Stimulated activated CD4-positive, alpha-beta T cell treated with anti-CD3 and anti-CD28 coated beads, Interleukin-1b, Interleukin-23, amount 100 ng/mL, for 1 hour (primary cell): ENCODE measurements at regions not wholly inside any gene's neighbourhood (a gene's known extent, or its start where the extent isn't known, plus 50 kb on each side); places are given as distances from the start of the nearest gene placed in this dataset.

ENCODE experiments used
- DNase-seq, 2 donors: peaks; one replicate each; pipeline ENCODE4 v3.0.0-alpha.2; 2020; ENCODE audit warnings: low read depth in 2 of 2

GRCh38 chr22:27138471-27138870 is 481.1 kb downstream of the MIAT start:
- DNase-seq, result no peak

- DNase-seq, result no peak
Observed at GRCh38 chr22:27139935-27140511, 482.6 kb downstream of the MIAT start.

DNA sequence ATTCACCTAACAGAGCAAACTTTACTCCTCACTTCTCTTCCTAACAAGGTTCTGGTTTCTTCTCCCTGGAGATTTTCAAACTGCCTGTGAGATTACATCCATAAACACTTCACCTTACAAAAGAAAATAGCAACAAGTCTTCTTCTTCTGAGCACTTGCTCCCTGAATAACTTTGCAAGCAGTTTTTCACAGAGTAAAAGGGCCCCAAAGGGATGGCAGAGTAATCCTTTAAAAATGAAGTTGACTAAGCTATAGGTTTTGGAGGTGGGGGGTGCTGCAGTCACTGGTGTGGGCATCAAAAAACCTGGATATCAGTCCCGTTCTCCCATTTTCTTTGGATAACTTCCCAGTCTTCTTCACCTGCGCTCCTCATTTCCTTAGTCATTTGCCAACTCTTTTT is 484.9 kb downstream of the MIAT start:
- DNase-seq, result no peak

- DNase-seq, result no peak
Observed at GRCh38 chr22:27144321-27144720, 486.9 kb downstream of the MIAT start.

- DNase-seq, result no peak
Observed at GRCh38 chr22:27146866-27147633, 489.7 kb downstream of the MIAT start.

- no peak for DNase-seq
Observed at GRCh38 chr22:27148055-27148454, 490.7 kb downstream of the MIAT start.

GRCh38 chr22:27148886-27149470 is 491.6 kb downstream of the MIAT start:
- DNase-seq, result no peak

DNA sequence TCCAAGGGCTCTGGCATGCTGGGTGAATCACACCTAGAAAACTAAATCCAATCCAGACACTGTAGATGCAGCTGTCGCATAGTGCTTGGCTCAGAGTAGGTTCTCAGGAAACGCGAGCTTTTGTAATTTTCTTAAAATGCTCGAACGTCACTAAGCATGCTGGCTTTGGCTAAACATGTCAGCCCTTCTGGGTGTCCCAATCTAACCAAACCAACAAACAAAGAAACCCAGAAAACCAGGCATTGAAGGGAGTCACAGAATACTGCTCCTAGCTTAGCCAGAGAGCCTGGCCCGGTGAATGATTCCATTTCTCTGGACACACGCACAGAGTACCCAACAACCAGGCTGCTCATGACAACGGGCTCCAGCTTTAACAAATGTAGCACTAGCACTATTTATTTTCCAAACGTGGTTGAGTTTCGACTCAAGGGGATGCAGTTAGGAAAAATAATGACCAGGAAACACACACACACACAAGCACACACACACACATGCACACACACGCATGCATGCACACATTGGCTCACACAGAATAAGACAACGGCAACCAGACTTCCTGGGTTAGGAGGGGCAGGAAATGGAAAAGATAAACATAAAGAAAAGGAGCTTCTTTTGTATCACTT is 492.6 kb downstream of the MIAT start:
- no peak for DNase-seq

- DNase-seq, result no peak
Observed at GRCh38 chr22:27150544-27150941, 493.2 kb downstream of the MIAT start.

DNA sequence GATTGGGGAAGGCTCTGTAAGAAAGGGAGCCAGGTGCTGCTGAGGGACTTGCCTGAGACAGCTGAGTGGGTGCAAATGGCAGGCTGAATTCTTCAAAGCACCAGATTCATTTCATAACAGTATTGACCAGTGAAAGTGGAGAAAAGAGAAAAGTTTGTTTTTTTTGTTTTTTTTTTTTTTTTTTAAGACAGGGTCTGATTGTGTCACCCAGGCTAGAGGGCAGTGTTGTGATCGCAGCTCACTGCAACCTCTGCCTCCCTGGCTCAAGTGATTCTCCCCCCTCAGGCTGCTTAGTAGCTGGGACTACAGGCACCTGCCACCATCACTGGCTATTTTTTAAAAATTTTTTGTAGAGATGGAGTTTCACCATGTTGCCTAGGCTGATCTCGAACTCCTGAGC is 494.0 kb downstream of the MIAT start:
- DNase-seq, result no peak

GRCh38 chr22:27152033-27152432 is 494.6 kb downstream of the MIAT start:
- no peak for DNase-seq

DNA sequence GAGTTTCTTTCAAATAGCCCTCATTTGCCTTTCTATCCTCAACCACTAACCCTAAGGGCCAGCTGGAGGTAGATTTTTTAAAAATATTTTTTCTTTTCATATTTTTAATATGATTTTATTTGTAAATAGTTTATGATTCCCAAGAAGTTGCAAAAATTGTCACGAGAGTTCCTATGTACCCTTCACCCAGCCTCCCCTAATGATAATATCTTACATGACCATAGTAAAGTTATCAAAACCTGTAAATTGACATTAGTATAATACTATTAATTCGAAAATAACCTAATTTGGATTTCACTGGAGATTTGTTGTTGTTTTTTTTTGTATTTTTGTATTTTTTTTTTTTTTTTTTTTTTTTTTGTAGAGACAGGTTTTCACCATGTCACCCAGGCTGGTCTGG is 495.5 kb downstream of the MIAT start:
- DNase-seq, result no peak

DNA sequence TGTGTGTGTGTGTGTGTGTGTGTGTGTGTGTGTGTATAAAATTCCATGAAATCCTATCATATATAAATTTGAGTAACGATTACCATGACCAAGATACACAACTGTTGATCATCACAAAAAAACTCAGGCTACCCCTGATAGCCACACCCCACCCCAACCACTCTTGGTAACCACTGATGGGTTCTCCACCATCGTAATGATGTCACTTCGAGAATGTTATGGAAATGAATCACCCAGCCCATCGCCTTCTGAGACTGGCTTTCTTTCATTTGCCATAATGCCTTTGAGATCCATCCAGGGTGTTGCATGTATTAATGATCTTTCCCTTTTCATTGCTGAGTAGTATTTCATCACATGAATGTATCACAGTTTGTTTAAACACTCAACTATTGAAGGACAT is 496.0 kb downstream of the MIAT start:
- no peak for DNase-seq

DNA sequence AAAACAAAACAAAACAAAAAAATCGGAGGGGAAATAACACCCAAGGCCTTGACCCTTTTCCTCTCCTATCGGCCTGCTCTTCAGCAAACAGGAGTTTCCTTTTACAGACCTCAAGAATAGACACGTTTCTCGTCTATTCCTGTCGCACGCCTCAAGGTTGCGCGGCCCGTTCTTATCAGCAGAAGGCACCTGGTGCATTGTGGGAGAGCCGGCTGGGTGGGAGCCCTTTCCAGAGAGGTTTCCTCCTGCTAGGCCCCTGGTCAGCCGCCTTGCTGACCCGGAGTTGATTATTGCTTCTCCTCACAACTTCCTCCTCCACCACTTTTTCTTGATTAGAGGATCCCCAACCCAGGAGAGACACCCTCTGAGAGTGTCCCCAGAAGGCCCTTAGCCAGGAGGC is 497.3 kb downstream of the MIAT start:
- no peak for DNase-seq

DNA sequence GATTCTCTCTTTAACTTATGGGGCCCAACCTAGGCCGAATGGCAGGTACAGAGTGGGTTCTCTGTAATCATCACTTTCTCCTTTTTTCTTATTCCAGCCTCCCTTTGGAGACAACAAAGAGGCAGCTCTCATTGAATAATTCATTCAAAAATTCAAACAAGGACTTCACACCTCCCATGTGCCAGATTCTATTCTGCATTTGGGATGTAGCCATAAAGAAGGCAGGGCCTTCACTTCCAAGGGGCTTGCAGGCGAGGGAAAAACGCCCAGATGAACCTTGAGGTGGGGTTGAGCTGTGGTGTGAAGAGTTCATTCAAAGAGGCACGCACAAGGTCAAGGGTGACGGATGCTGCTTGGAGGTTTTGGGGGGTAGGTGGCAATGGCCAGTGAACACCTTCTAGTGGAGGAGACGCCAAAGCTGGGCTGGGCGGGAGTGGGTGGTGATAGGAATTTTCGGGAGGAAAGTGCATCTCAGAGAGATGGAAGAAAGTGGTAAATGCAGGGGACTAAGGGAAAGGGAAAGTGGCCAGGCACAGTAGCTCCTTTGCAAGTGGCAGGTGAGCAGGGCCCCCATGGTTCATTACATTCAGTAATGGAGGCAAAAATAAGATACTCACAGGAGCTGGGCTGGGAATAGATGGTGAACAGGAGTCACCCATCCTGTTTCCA is 499.6 kb downstream of the MIAT start:
- DNase-seq, result no peak

DNA sequence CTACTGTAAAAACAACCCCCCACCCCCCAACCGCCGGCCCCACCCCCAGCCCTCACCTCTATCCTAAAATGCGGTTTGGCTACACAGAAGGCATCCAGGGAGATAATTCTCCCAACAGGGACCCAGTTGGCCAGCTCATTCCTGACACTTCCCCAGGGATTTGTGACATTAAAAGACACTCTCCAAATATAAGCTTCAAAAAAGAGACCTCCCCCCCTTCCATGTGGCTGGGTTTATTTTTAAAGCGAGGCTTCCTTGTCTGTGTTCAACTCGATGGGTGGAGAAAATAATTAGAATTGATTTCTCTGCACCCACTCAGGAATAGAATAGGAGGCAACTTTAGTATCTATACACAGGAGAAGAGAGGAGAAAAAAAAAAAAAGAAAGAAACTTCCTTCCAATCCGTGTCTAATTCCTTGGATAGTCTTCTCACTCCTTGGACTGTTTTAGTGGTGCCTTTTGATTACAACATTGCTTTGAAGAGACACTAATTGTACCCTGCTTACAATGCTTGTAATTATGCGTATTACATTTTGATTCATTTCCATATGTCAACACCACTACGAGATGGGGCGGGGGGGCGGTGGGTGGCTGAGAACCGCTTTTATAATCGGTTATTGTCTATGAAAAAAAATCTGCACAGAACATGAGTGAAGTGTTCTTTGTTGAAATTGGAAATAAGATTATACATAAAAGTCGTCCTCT is 500.4 kb downstream of the MIAT start:
- no peak for DNase-seq

- DNase-seq, result no peak
Observed at GRCh38 chr22:27159016-27159415, 501.6 kb downstream of the MIAT start.

DNA sequence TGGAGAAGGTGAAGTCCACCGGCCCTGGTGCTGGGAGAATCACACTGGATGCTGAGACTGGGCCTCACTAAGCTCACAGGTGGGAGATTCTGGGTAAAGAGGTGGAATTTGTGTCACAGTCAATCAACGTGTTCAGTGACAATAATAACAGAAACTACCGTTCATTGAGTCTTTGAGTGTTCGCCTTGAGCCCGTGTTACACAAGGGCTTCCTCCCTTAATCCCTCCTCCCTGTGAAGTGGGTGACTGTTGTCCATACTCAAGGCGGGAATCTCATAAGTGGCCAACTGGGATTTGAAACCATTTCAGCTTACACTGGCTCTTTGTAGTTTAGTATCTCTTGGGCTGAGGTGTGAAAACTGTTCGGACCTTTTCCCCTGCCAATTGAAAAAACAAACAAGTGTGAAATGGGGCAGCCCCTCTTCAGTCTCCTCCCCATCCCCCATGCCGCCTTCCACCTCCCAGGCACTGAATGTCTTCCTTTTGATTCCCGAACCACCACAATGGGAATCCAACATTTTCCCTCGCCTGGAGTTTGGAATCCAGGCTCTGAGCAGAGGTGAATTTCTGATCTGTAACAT is 502.4 kb downstream of the MIAT start:
- DNase-seq, result no peak

DNA sequence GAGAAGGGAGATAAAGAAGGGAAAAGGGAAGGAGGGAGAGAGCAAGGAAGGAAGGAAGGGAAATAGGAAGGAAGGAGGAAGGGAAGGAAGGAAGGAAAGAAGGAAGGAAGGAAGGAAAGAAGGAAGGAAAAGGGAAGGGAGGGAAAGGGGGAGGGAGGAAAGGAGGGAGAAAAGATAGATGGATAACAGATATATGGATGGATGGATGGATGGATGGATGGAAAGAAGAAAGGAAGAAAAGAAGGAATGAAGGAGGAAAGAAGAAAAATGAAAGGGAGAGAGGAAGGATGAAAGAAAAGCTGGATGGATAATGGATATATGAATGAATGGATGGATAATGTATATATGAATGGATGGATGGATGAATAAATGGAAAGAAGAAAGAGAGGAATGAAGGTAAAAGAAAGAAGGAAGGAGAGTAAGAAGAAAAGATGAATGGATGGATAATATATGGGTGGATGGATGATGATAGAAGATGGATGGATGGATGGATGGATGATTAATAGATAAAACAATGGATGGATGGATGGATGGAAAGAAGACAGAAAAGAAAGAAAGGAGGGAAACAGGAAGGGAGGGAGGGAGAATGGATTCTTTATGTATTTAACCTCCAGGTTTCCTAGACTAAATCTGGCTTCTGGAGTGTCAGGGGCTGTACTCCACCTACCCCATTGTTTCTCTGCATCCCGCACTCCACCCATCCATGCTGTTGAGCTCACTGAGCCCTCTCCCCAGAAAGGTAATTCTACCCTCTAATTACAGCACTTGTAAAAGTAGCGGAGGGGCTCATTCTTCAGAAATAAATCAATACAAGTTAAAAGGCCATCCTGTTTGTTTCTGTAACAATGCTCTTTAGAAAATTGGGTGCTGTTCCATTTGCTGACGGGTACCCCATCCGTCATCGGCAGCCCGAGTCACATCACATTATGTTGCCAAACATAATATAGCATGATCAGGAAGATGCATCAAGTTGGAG is 506.1 kb downstream of the MIAT start:
- DNase-seq, result no peak
